Aorta (tissue), 5 donors: ENCODE measurements at regions not wholly inside any gene's neighbourhood (a gene's known extent, or its start where the extent isn't known, plus 50 kb on each side); places are given as distances from the start of the nearest gene placed in this dataset.

Experiments
- ATAC-seq: fragments of 200-7000 bp; cut with Tn5 transposase; one replicate; pipeline ENCODE4 v1.9.1; 2022; ENCODE audit warnings: moderate library complexity; ENCODE audit not compliant: low FRiP score
- DNase-seq, 2 donors: peaks; one replicate each; pipeline ENCODE4 v3.0.0-alpha.2; 2020
- H3K27ac ChIP-seq, 2 donors: one replicate each; pipeline ENCODE4 v1.5.1; 2013; ENCODE audit warnings: low read length in 2 of 2, mild to moderate bottlenecking in 2 of 2, moderate library complexity in 2 of 2, control low read depth in 1 of 2, inconsistent platforms in 1 of 2, low read depth in 1 of 2
- H3K27me3 ChIP-seq, 2 donors: one replicate each; pipeline ENCODE4 v1.6.1; 2013; ENCODE audit warnings: control low read depth in 1 of 2, low read length in 1 of 2, mild to moderate bottlenecking in 1 of 2, moderate library complexity in 1 of 2; ENCODE audit not compliant: insufficient read depth in 2 of 2, control insufficient read depth in 1 of 2
- H3K36me3 ChIP-seq, 2 donors: one replicate each; pipeline ENCODE4 v1.6.1; 2013; ENCODE audit warnings: control low read depth in 1 of 2, low read length in 1 of 2, mild to moderate bottlenecking in 1 of 2; ENCODE audit not compliant: insufficient read depth in 2 of 2, control insufficient read depth in 1 of 2
- H3K4me1 ChIP-seq, 2 donors: one replicate each; pipeline ENCODE4 v1.6.1; 2013; ENCODE audit warnings: low read length in 2 of 2, control low read depth in 1 of 2, mild to moderate bottlenecking in 1 of 2, moderate library complexity in 1 of 2; ENCODE audit not compliant: insufficient read depth in 2 of 2, control insufficient read depth in 1 of 2
- H3K4me3 ChIP-seq, 2 donors: one replicate each; pipeline ENCODE4 v1.5.1; 2013; ENCODE audit warnings: low read length in 2 of 2, control low read depth in 1 of 2, mild to moderate bottlenecking in 1 of 2
- H3K9me3 ChIP-seq: one replicate; pipeline ENCODE4 v1.6.1; 2013; ENCODE audit warnings: mild to moderate bottlenecking, low read length; ENCODE audit not compliant: control insufficient read depth
- WGBS, 2 donors: extraction: QIAGEN DNeasy Blood & Tissue Kit; methylation state at CpG; one replicate each; pipeline ENCODE4 v1.1.7; 2013; 5-methylcytosine and 5-hydroxymethylcytosine counted together
- intact Hi-C, 2 donors: fragments of 100-400 bp; cut with DNase I; formaldehyde crosslinking; loops; one replicate each; pipeline versions ENCODE4 v1.14.2 to v1.15.0; 2022
- donor health status: healthy with polysubstance abuse.
- donor health status: Bipolar disorder and iron deficiency.
- donor health status: DM: no; HTN: no; CAD: no.
- donor health status: DM: no; HTN: no; CAD: no.
- donor health status: DM: yes; HTN: yes; CAD: no.

- DNase-seq (no peak), ATAC-seq (no peak)
- Histone ChIP-seq H3K36me3 (no peaks in the 10 kb centered on the region), H3K27ac (no peak overlapping the region), H3K4me3 (no peak overlapping the region), H3K9me3 (no peaks in the 10 kb centered on the region), H3K27me3 (no peaks in the 10 kb centered on the region), H3K4me1 (no peaks in the 10 kb centered on the region)
- intact Hi-C loops: no loop called here
- WGBS, 2 donors: 86 to 90% methylated on average over 3 of the region's 3 CpGs
Observed at GRCh38 chr6:84877515-84878210, 113.3 kb upstream of the TBX18 start.

GRCh38 chr6:84876723-84877514 is 112.5 kb upstream of the TBX18 start:
- ATAC-seq (no peak), DNase-seq (no peak)
- no peak overlapping the region for H3K27ac ChIP-seq
- 92 to 94% methylated on average over 2 of the region's 2 CpGs for WGBS, 2 donors
- no peaks in the 10 kb centered on the region for H3K27me3 ChIP-seq
- no peaks in the 10 kb centered on the region for H3K9me3 ChIP-seq
- no peaks in the 10 kb centered on the region for H3K36me3 ChIP-seq
- H3K4me3 ChIP-seq: no peak overlapping the region
- intact Hi-C loops: no loop called here
- H3K4me1 ChIP-seq: no peaks in the 10 kb centered on the region

- ATAC-seq: no peak
- intact Hi-C loops: no loop called here
- Histone ChIP-seq H3K27me3 (no peaks in the 10 kb centered on the region), H3K4me3 (no peak overlapping the region), H3K9me3 (no peaks in the 10 kb centered on the region), H3K27ac (no peak overlapping the region), H3K4me1 (no peaks in the 10 kb centered on the region), H3K36me3 (no peaks in the 10 kb centered on the region)
- WGBS, 2 donors: 89 to 96% methylated on average over 4 of the region's 4 CpGs
- no peak for DNase-seq
Observed at GRCh38 chr6:84872996-84873723, 108.8 kb upstream of the TBX18 start.

- Histone ChIP-seq H3K9me3 (no peaks in the 10 kb centered on the region), H3K27ac (no peak overlapping the region), H3K36me3 (no peaks in the 10 kb centered on the region), H3K4me3 (no peak overlapping the region), H3K27me3 (no peaks in the 10 kb centered on the region), H3K4me1 (no peaks in the 10 kb centered on the region)
- DNase-seq: no peak
- intact Hi-C loops: no loop called here
- WGBS, 2 donors: 78 to 90% methylated on average over 4 of the region's 4 CpGs
- no peak for ATAC-seq
Observed at GRCh38 chr6:84871925-84872324, 107.5 kb upstream of the TBX18 start.

- Histone ChIP-seq H3K27me3 (no peaks in the 10 kb centered on the region), H3K4me3 (no peak overlapping the region), H3K4me1 (no peaks in the 10 kb centered on the region), H3K36me3 (no peaks in the 10 kb centered on the region), H3K9me3 (no peaks in the 10 kb centered on the region), H3K27ac (no peak overlapping the region)
- DNase-seq (no peak), ATAC-seq (no peak)
- 41 to 46% methylated on average over 2 of the region's 2 CpGs for WGBS, 2 donors
- intact Hi-C loops: no loop called here
Observed at GRCh38 chr6:84870672-84871071, 106.3 kb upstream of the TBX18 start.

- Histone ChIP-seq H3K27me3 (no peaks in the 10 kb centered on the region), H3K36me3 (no peaks in the 10 kb centered on the region), H3K9me3 (no peaks in the 10 kb centered on the region), H3K27ac (no peak overlapping the region), H3K4me3 (no peak overlapping the region), H3K4me1 (no peaks in the 10 kb centered on the region)
- intact Hi-C loops: no loop called here
- ATAC-seq (no peak), DNase-seq (no peak)
Observed at GRCh38 chr6:84868149-84868548, 103.8 kb upstream of the TBX18 start.

- no peaks in the 10 kb centered on the region for H3K27me3 ChIP-seq
- H3K9me3 ChIP-seq: no peaks in the 10 kb centered on the region
- 21 to 23% methylated on average over 2 of the region's 2 CpGs for WGBS, 2 donors
- H3K4me3 ChIP-seq: no peak overlapping the region
- no peak for DNase-seq
- no peak for ATAC-seq
- H3K36me3 ChIP-seq: no peaks in the 10 kb centered on the region
- H3K4me1 ChIP-seq: no peaks in the 10 kb centered on the region
- intact Hi-C loops: no loop called here
- no peak overlapping the region for H3K27ac ChIP-seq
Observed at GRCh38 chr6:84867521-84867920, 103.1 kb upstream of the TBX18 start.

GRCh38 chr6:84866715-84867114 is 102.3 kb upstream of the TBX18 start:
- DNase-seq (no peak), ATAC-seq (no peak)
- Histone ChIP-seq H3K9me3 (no peaks in the 10 kb centered on the region), H3K4me3 (no peak overlapping the region), H3K4me1 (no peaks in the 10 kb centered on the region), H3K27ac (no peak overlapping the region), H3K36me3 (no peaks in the 10 kb centered on the region), H3K27me3 (no peaks in the 10 kb centered on the region)
- WGBS, 2 donors: 4 to 5% methylated on average over 1 of the region's 1 CpG
- intact Hi-C loops: no loop called here
